IMR-90 (cell line): ENCODE measurements at regions not wholly inside any gene's neighbourhood (a gene's known extent, or its start where the extent isn't known, plus 50 kb on each side); places are given as distances from the start of the nearest gene placed in this dataset.

Source experiments
- ATAC-seq: fragments of 200-7000 bp; cut with Tn5 transposase; 2 replicates; pipeline ENCODE4 v1.9.1; 2020; ENCODE audit warnings: low read depth, mild to moderate bottlenecking, moderate library complexity
- BruUV-seq: library from RNA; stranded (reverse); fragments of 400-500 nt; replicated peaks from 2 replicates; lab custom pipeline; 2021; lab: Mats Ljungman, UMichigan
- CTCF ChIA-PET: fragments of 300-600 bp; formaldehyde crosslinking; extraction: SDS; loops from one replicate; lab custom pipeline; 2021; ENCODE audit warnings: antibody characterized with exemption; lab: Yijun Ruan, JAX
- POLR2A ChIA-PET: fragments of 300-600 bp; sonication (Branson Sonifier 250); formaldehyde crosslinking; loops from one replicate; lab custom pipeline; 2022; ENCODE audit warnings: antibody characterized with exemption; ENCODE audit not compliant: unreplicated experiment; lab: Charles Lee
- DNase-seq: peaks from one replicate; pipeline ENCODE4 v3.0.0; 2013
- H2AFZ ChIP-seq: replicated peaks from 2 replicates; pipeline ENCODE3; 2013; ENCODE audit warnings: low read length, mild to moderate bottlenecking; ENCODE audit not compliant: poor library complexity
- H2AK5ac ChIP-seq: 2 replicates; pipeline ENCODE4 v1.6.1; 2013; ENCODE audit warnings: low read depth, low read length, inconsistent platforms
- H2AK9ac ChIP-seq: replicated peaks from 2 replicates; pipeline ENCODE3; 2013; ENCODE audit warnings: mild to moderate bottlenecking, low read depth, low read length, moderate library complexity; ENCODE audit not compliant: poor library complexity
- H2BK120ac ChIP-seq: 2 replicates; pipeline ENCODE4 v1.6.1; 2013; ENCODE audit warnings: low read depth, low read length, inconsistent platforms
- H2BK15ac ChIP-seq: 3 replicates; pipeline ENCODE4 v1.6.1; 2013; ENCODE audit warnings: low read depth, low read length, inconsistent platforms
- H2BK20ac ChIP-seq: 2 replicates; pipeline ENCODE4 v1.6.1; 2013; ENCODE audit warnings: low read depth, mild to moderate bottlenecking, inconsistent platforms, low read length, moderate library complexity
- H2BK5ac ChIP-seq: 2 replicates; pipeline ENCODE4 v1.6.1; 2013; ENCODE audit warnings: mild to moderate bottlenecking, low read depth, low read length, inconsistent platforms; ENCODE audit not compliant: poor library complexity, severe bottlenecking
- H3K14ac ChIP-seq: replicated peaks from 2 replicates; pipeline ENCODE4 v1.6.1; 2013; ENCODE audit warnings: low read depth, low read length, inconsistent platforms
- H3K18ac ChIP-seq: 2 replicates; pipeline ENCODE4 v1.6.1; 2013; ENCODE audit warnings: low read depth, low read length, control low read depth
- H3K23ac ChIP-seq: 2 replicates; pipeline ENCODE4 v1.6.1; 2013; ENCODE audit warnings: low read depth, low read length, inconsistent platforms
- H3K27ac ChIP-seq: 2 replicates; pipeline ENCODE4 v1.5.1; 2013; ENCODE audit warnings: mild to moderate bottlenecking, control low read depth, low read length; ENCODE audit not compliant: insufficient read depth
- H3K27me3 ChIP-seq: 2 replicates; pipeline ENCODE4 v1.6.1; 2013; ENCODE audit warnings: low read length; ENCODE audit not compliant: control insufficient read depth, insufficient read depth
- H3K36me3 ChIP-seq: 2 replicates; pipeline ENCODE4 v1.6.1; 2013; ENCODE audit warnings: low read length, mixed read lengths; ENCODE audit not compliant: control insufficient read depth, insufficient read depth
- H3K4ac ChIP-seq: 2 replicates; pipeline ENCODE4 v1.6.1; 2013; ENCODE audit warnings: low read depth, low read length, inconsistent platforms
- H3K4me1 ChIP-seq: 2 replicates; pipeline ENCODE4 v1.6.1; 2013; ENCODE audit warnings: low read length, mixed read lengths; ENCODE audit not compliant: control insufficient read depth, insufficient read depth
- H3K4me2 ChIP-seq: 2 replicates; pipeline ENCODE4 v1.6.1; 2013; ENCODE audit warnings: low read depth, mild to moderate bottlenecking, control low read depth, low read length, moderate library complexity
- H3K4me3 ChIP-seq: 2 replicates; pipeline ENCODE4 v1.5.1; 2013; ENCODE audit warnings: low read depth, mild to moderate bottlenecking, control low read depth, low read length, moderate library complexity; ENCODE audit not compliant: insufficient read depth
- H3K56ac ChIP-seq: 2 replicates; pipeline ENCODE4 v1.6.1; 2013; ENCODE audit warnings: low read length, inconsistent platforms; ENCODE audit not compliant: insufficient read depth; ENCODE audit errors: extremely low read depth
- H3K79me1 ChIP-seq, 2 experiments: 2 replicates each; pipeline ENCODE4 v1.6.1; 2013; ENCODE audit warnings: low read length in 2 of 2, inconsistent platforms in 1 of 2, low read depth in 1 of 2
- H3K9ac ChIP-seq: 2 replicates; pipeline ENCODE4 v1.6.1; 2013; ENCODE audit warnings: low read depth, low read length, control low read depth
- H3K9me1 ChIP-seq: 2 replicates; pipeline ENCODE4 v1.6.1; 2013; ENCODE audit warnings: low read length, inconsistent platforms; ENCODE audit not compliant: insufficient read depth
- H3K9me3 ChIP-seq: 2 replicates; pipeline ENCODE4 v1.6.1; 2013; ENCODE audit warnings: low read length; ENCODE audit not compliant: control insufficient read depth, insufficient read depth
- H4K20me1 ChIP-seq: 2 replicates; pipeline ENCODE4 v1.6.1; 2013; ENCODE audit warnings: low read length, inconsistent platforms; ENCODE audit not compliant: insufficient read depth
- H4K5ac ChIP-seq: 2 replicates; pipeline ENCODE4 v1.6.1; 2013; ENCODE audit warnings: mild to moderate bottlenecking, low read depth, low read length, control low read depth
- H4K8ac ChIP-seq, 2 experiments: 2 replicates each; pipeline ENCODE4 v1.6.1; 2013; ENCODE audit warnings: low read depth in 2 of 2, low read length in 2 of 2, control low read depth in 1 of 2, inconsistent platforms in 1 of 2
- H4K91ac ChIP-seq: 2 replicates; pipeline ENCODE4 v1.6.1; 2013; ENCODE audit warnings: low read depth, low read length, inconsistent platforms; ENCODE audit not compliant: insufficient read depth
- BHLHE40 ChIP-seq: fragments of 150-350 bp; IDR thresholded peaks from 2 replicates; pipeline ENCODE4 v1.6.1; 2016; ENCODE audit warnings: mild to moderate bottlenecking, low read depth, low read length
- CEBPB ChIP-seq: IDR thresholded peaks from 2 replicates; pipeline ENCODE4 v1.6.1; 2012; ENCODE audit warnings: low read depth, low read length, improper control_type of control experiment
- CHD1 ChIP-seq: IDR thresholded peaks from 2 replicates; pipeline ENCODE4 v1.6.1; 2012; ENCODE audit warnings: low read depth, low read length, improper control_type of control experiment
- FOS ChIP-seq: fragments of 150-350 bp; IDR thresholded peaks from 2 replicates; pipeline ENCODE4 v1.6.1; 2016; ENCODE audit warnings: low read depth, low read length
- MAFK ChIP-seq: IDR thresholded peaks from 2 replicates; pipeline ENCODE4 v1.6.1; 2012; ENCODE audit warnings: low read depth, low read length, improper control_type of control experiment
- MAZ ChIP-seq: IDR thresholded peaks from 2 replicates; pipeline ENCODE4 v1.6.1; 2012; ENCODE audit warnings: low read depth, mild to moderate bottlenecking, low read length, improper control_type of control experiment, moderate library complexity, borderline replicate concordance
- MXI1 ChIP-seq: IDR thresholded peaks from 2 replicates; pipeline ENCODE4 v1.6.1; 2012; ENCODE audit warnings: low read depth, mild to moderate bottlenecking, low read length, moderate library complexity, borderline replicate concordance
- NFE2L2 ChIP-seq: fragments of 150-350 bp; IDR thresholded peaks from 2 replicates; pipeline ENCODE4 v1.6.1; 2016; ENCODE audit warnings: low read depth, mild to moderate bottlenecking, low read length
- POLR2A ChIP-seq: IDR thresholded peaks from 2 replicates; pipeline ENCODE4 v1.6.1; 2012; ENCODE audit warnings: mild to moderate bottlenecking, low read depth, low read length
- RAD21 ChIP-seq: IDR thresholded peaks from 2 replicates; pipeline ENCODE4 v1.6.1; 2012; ENCODE audit warnings: low read length, improper control_type of control experiment
- RCOR1 ChIP-seq: IDR thresholded peaks from 2 replicates; pipeline ENCODE4 v1.6.1; 2012; ENCODE audit warnings: mild to moderate bottlenecking, low read length, improper control_type of control experiment; ENCODE audit not compliant: insufficient replicate concordance
- RFX5 ChIP-seq: IDR thresholded peaks from 2 replicates; pipeline ENCODE4 v1.8.0; 2012; ENCODE audit warnings: low read depth, mild to moderate bottlenecking, low read length, moderate library complexity
- SMC3 ChIP-seq: fragments of 150-350 bp; IDR thresholded peaks from 2 replicates; pipeline ENCODE4 v1.6.1; 2016; ENCODE audit warnings: low read depth, mild to moderate bottlenecking, antibody characterized with exemption, low read length, moderate library complexity
- WGBS, 2 experiments: methylation state at CpG; one replicate each; pipeline versions ENCODE4 v1.1.5 to v1.1.7; 2013; ENCODE audit warnings: missing lambda C conversion rate in 2 of 2; ENCODE audit not compliant: insufficient read length in 1 of 2; ENCODE audit errors: extremely low coverage in 2 of 2; 5-methylcytosine and 5-hydroxymethylcytosine counted together
- dilution Hi-C: fragments of 300-500 bp; cut with HindIII; formaldehyde crosslinking; loops from one replicate; pipeline ENCODE4 v1.14.3; 2018; ENCODE audit warnings: low sequenced_read_pairs; ENCODE audit not compliant: unreplicated experiment
- in situ Hi-C: fragments of 300-500 bp; cut with MboI; formaldehyde crosslinking; loops from 3 replicates; pipeline ENCODE4 v1.14.3; 2019; ENCODE audit warnings: low sequenced_read_pairs, inconsistent platforms, mixed read lengths
- intact Hi-C: fragments of 100-400 bp; cut with micrococcal nuclease; formaldehyde crosslinking; loops from 2 replicates; pipeline ENCODE4 v1.10.0; 2022
- TF ChIP-seq, protein P1 (sequence below): conservative IDR thresholded peaks from 2 replicates; pipeline ENCODE4 v1.5.1; 2012; ENCODE audit warnings: mild to moderate bottlenecking, low read depth, low read length, improper control_type of control experiment
- TF ChIP-seq, protein P2 (sequence below): fragments of 150-350 bp; IDR thresholded peaks from 2 replicates; pipeline ENCODE4 v1.6.1; 2017; ENCODE audit warnings: mild to moderate bottlenecking, antibody characterized with exemption, low read length, low read depth
- TF ChIP-seq, protein P3 (sequence below): fragments of 150-350 bp; IDR thresholded peaks from 2 replicates; pipeline ENCODE4 v1.6.1; 2016; ENCODE audit warnings: low read depth, mild to moderate bottlenecking, low read length, moderate library complexity, borderline replicate concordance

DNA sequence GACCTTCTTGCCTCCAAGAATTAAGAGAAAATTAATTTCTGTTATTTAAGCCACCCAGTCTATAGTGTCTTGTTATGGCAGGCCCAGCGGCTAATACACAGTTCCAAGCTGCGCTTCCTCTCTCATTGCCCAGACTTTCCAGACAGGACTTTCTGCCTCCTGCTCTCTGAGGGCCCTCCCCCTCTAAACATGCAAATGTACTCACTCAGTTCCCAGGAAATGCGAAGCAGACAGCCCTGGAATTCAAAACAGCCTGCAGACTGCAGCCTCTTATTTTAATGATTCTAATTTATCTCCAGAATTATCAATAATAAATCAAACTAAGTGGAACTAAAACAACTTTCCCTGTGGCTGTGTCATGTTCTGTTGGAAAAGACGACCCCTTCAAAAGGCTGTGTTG lies 115.5 kb upstream of the ISX start:
- intact Hi-C loops = no loop called here

More for the DNA sequence above, 115.5 kb upstream of the ISX start:
- Histone ChIP-seq H3K9me1 (no peaks in the 10 kb centered on the region), H3K27ac (no peak overlapping the region), H2AFZ (no peak overlapping the region), H2BK15ac (no peak overlapping the region), H4K5ac (no peak overlapping the region), H3K23ac (no peak overlapping the region), H2AK5ac (no peak overlapping the region), H3K9ac (no peak overlapping the region), H3K36me3 (no peaks in the 10 kb centered on the region), H3K56ac (no peak overlapping the region), H3K18ac (no peak overlapping the region), H4K8ac (no peak overlapping the region), H3K4me1 (no peaks in the 10 kb centered on the region), H3K4me2 (no peak overlapping the region), H2BK20ac (no peak overlapping the region), H3K27me3 (no peaks in the 10 kb centered on the region), H3K9me3 (peaks cover 24% of the 10 kb centered on the region; the same call in 1 of the 2 replicates), H3K4ac (no peak overlapping the region), H3K14ac (no peak overlapping the region), H4K20me1 (no peaks in the 10 kb centered on the region), H4K91ac (no peak overlapping the region), H3K79me1 (no peaks in the 10 kb centered on the region), H2BK5ac (no peak overlapping the region), H3K4me3 (no peak overlapping the region), H2BK120ac (no peak overlapping the region), H2AK9ac (no peak overlapping the region)
- ATAC-seq (no peak), DNase-seq (no peak)
- TF ChIP-seq, protein P1, sequence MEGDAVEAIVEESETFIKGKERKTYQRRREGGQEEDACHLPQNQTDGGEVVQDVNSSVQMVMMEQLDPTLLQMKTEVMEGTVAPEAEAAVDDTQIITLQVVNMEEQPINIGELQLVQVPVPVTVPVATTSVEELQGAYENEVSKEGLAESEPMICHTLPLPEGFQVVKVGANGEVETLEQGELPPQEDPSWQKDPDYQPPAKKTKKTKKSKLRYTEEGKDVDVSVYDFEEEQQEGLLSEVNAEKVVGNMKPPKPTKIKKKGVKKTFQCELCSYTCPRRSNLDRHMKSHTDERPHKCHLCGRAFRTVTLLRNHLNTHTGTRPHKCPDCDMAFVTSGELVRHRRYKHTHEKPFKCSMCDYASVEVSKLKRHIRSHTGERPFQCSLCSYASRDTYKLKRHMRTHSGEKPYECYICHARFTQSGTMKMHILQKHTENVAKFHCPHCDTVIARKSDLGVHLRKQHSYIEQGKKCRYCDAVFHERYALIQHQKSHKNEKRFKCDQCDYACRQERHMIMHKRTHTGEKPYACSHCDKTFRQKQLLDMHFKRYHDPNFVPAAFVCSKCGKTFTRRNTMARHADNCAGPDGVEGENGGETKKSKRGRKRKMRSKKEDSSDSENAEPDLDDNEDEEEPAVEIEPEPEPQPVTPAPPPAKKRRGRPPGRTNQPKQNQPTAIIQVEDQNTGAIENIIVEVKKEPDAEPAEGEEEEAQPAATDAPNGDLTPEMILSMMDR = no peak
- TF ChIP-seq MXI1 = no peak
- TF ChIP-seq, protein P2, sequence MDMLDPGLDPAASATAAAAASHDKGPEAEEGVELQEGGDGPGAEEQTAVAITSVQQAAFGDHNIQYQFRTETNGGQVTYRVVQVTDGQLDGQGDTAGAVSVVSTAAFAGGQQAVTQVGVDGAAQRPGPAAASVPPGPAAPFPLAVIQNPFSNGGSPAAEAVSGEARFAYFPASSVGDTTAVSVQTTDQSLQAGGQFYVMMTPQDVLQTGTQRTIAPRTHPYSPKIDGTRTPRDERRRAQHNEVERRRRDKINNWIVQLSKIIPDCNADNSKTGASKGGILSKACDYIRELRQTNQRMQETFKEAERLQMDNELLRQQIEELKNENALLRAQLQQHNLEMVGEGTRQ = no peak
- no peak for TF ChIP-seq RCOR1
- TF ChIP-seq BHLHE40 = no peak
- TF ChIP-seq NFE2L2 = no peak
- no peak for TF ChIP-seq RFX5
- TF ChIP-seq, protein P3, sequence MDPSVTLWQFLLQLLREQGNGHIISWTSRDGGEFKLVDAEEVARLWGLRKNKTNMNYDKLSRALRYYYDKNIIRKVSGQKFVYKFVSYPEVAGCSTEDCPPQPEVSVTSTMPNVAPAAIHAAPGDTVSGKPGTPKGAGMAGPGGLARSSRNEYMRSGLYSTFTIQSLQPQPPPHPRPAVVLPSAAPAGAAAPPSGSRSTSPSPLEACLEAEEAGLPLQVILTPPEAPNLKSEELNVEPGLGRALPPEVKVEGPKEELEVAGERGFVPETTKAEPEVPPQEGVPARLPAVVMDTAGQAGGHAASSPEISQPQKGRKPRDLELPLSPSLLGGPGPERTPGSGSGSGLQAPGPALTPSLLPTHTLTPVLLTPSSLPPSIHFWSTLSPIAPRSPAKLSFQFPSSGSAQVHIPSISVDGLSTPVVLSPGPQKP = no peak
- no peak for TF ChIP-seq RAD21
- TF ChIP-seq POLR2A = no peak
- TF ChIP-seq MAFK = no peak
- no peak for TF ChIP-seq CEBPB
- no peak for TF ChIP-seq MAZ
- TF ChIP-seq FOS = no peak
- no peak for TF ChIP-seq CHD1
- no peak for TF ChIP-seq SMC3
- WGBS, 2 experiments = 20% methylated on average over 1 of the region's 4 CpGs; no CpG with 5 or more reads in 1 of the 2 experiments
- POLR2A ChIA-PET = no interaction called here
- CTCF ChIA-PET = no interaction called here
- no TSS peak for BruUV-seq
- in situ Hi-C loops (no loop called here), dilution Hi-C loops (no loop called here)
